ENCODE measurements at regions not wholly inside any gene's neighbourhood (a gene's known extent, or its start where the extent isn't known, plus 50 kb on each side); places are given as distances from the start of the nearest gene placed in this dataset.

GRCh38 chr12:82279536-82280058 is 78.6 kb downstream of the CCDC59 start:
- TF ChIP-seq POLR2AphosphoS5 (IDR thresholded peaks at IDR 0.05; ENCODE audit: borderline replicate concordance, low read depth, low read length) (no peak), EZH2 (IDR thresholded peaks at IDR 0.05) (no peak), FOXP2 (optimal IDR thresholded peaks at IDR 0.05; ENCODE audit: control extremely low read depth, extremely low read length, insufficient read depth) (no peak)
